ACC112 (cell line): ENCODE measurements at regions not wholly inside any gene's neighbourhood (a gene's known extent, or its start where the extent isn't known, plus 50 kb on each side); places are given as distances from the start of the nearest gene placed in this dataset.

Experiments
- H2AFZ ChIP-seq: fragments of 200-600 bp; sonication (generic); one replicate; pipeline ENCODE4 v1.6.0; 2017; ENCODE audit warnings: antibody characterized with exemption, low read length; ENCODE audit not compliant: unreplicated experiment
- H3K27ac ChIP-seq: fragments of 200-600 bp; sonication (generic); 2 replicates; pipeline ENCODE4 v1.5.1; 2014; ENCODE audit warnings: low read depth, mild to moderate bottlenecking, antibody characterized with exemption, low read length, moderate library complexity
- H3K27me3 ChIP-seq: fragments of 200-600 bp; sonication (generic); 2 replicates; pipeline ENCODE4 v1.6.1; 2014; ENCODE audit warnings: mild to moderate bottlenecking, antibody characterized with exemption, low read length, moderate library complexity, mixed read lengths; ENCODE audit not compliant: insufficient read depth
- H3K36me3 ChIP-seq: fragments of 200-600 bp; sonication (generic); 2 replicates; pipeline ENCODE4 v1.6.1; 2016; ENCODE audit warnings: mild to moderate bottlenecking, antibody characterized with exemption, low read length, moderate library complexity, mixed read lengths; ENCODE audit not compliant: insufficient read depth
- H3K4me1 ChIP-seq: fragments of 200-600 bp; sonication (generic); one replicate; pipeline ENCODE4 v1.6.1; 2016; ENCODE audit warnings: low read length, mixed read lengths; ENCODE audit not compliant: insufficient read depth, unreplicated experiment, control insufficient read depth
- H3K4me3 ChIP-seq: fragments of 200-600 bp; sonication (generic); 2 replicates; pipeline ENCODE4 v1.5.1; 2014; ENCODE audit warnings: mild to moderate bottlenecking, low read depth, low read length
- H3K79me2 ChIP-seq: fragments of 200-600 bp; sonication (generic); one replicate; pipeline ENCODE4 v1.6.0; 2016; ENCODE audit warnings: low read length; ENCODE audit not compliant: control insufficient read depth, unreplicated experiment, insufficient read depth

DNA sequence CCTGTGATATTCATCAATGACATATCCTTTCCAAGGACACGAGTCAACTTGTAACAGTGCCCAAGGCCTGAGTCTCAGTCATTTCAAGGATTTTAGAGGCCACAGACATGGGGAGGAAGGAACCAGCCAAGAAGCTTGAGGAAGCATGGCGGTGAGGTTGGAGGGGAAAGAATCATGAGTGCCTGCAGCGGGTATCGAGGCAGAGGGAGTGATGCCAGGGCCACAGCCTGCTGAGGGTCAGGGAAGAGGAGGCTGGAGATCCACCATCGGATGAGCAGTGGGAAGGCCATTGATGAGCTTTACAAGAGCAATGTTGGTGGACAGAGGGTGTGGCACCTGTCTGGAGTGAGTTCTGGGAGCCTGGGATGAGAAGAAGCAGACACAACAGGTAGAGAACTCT is 88.5 kb upstream of the IER5L start:
- Histone ChIP-seq H3K27me3 (no peaks in the 10 kb centered on the region), H3K4me3 (no peak overlapping the region), H3K36me3 (no peaks in the 10 kb centered on the region), H2AFZ (no peak overlapping the region), H3K4me1 (no peaks in the 10 kb centered on the region), H3K79me2 (no peaks in the 10 kb centered on the region), H3K27ac (no peak overlapping the region)

DNA sequence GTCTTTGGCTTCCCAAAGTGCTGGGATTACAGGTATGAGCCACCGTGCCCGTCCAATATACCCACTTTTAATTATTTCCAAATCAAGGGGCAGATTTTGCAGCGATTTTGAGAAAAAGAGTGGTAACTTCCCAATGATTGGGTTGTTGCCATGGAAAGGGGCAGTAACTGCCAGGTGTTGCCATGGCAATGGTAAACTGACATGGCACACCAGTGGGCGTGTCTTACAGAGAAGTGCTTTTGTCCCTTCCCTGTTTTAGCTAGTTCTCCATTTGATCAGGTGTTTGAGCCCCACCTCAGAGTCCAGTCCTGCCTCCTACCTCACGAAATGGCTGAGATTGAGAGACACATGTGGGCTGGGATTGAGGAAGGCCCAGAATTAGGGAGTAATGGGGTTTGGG is 86.3 kb upstream of the IER5L start:
- H3K79me2 ChIP-seq = no peaks in the 10 kb centered on the region
- no peaks in the 10 kb centered on the region for H3K4me1 ChIP-seq
- peaks cover 4% of the 10 kb centered on the region; the same call in 1 of the 2 replicates for H3K27me3 ChIP-seq

DNA sequence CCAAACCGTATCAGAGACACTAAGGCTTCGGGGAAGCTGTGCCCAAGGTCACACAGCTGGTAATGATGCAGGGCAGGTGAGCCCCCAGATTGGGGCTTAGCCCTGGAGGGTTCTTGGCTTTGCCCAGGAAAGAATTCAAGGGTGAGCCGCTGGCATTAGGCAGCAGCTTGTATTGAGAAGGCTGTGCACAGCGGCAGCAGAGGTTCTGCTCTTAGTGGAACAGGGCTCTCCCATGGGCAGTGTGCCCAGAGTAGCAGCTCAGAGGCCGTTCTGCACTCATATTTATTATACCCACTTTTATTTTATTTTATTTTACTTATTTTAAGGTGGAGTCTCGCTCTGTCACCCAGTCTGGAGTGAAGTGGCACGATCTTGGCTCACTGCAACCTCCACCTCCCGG is 85.8 kb upstream of the IER5L start:
- Histone ChIP-seq H3K79me2 (no peaks in the 10 kb centered on the region), H2AFZ (no peak overlapping the region), H3K27me3 (peaks cover 4% of the 10 kb centered on the region; the same call in 1 of the 2 replicates), H3K4me1 (no peaks in the 10 kb centered on the region), H3K4me3 (no peak overlapping the region), H3K27ac (no peak overlapping the region), H3K36me3 (no peaks in the 10 kb centered on the region)

More for the DNA sequence above, 86.3 kb upstream of the IER5L start:
- H3K4me3 ChIP-seq = no peak overlapping the region
- H3K27ac ChIP-seq = no peak overlapping the region
- H2AFZ ChIP-seq = no peak overlapping the region
- H3K36me3 ChIP-seq = no peaks in the 10 kb centered on the region

DNA sequence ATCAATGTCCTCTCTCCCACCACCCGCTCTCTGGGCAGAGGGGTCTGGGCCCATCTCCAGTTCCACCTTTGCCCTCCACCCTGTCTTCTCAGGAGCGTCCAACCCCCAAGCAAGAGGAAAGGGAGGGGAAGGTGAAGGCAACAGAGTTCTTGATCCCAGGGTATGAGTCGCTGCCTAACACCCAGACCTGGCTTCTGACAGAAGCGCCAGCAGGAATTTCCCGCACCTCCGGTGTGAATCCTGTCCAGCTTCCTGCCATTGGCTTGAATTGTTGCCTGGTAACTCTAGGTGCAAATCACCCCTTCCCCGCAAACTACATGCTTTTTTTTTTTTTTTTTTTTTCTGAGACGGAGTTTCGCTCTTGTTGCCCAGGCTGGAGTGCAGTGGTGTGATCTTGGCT is 84.2 kb upstream of the IER5L start:
- no peak overlapping the region for H3K27ac ChIP-seq
- no peaks in the 10 kb centered on the region for H3K36me3 ChIP-seq
- H3K4me1 ChIP-seq = no peaks in the 10 kb centered on the region
- H3K79me2 ChIP-seq = no peaks in the 10 kb centered on the region
- H3K27me3 ChIP-seq = peaks cover 4% of the 10 kb centered on the region; the same call in 1 of the 2 replicates
- H2AFZ ChIP-seq = no peak overlapping the region
- no peak overlapping the region for H3K4me3 ChIP-seq

DNA sequence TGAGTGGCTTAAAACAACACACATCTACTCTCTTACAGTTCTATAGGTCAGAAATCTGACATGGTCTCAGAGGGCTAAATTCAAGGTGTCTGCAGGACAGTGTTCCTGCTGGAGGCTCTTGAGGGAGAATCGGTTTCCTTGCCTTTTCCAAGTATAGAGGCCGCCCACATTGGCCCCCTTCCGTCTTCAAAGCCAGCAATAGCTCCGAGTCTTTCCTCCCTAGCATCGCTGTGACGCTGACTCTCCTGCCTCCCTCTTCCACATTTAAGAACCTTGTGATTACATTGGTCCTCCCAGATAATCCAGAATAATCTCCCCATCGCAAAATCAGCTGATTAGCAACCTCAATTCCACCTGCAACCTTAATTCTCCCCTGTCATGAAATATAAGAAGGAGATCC is 81.3 kb upstream of the IER5L start:
- no peak overlapping the region for H2AFZ ChIP-seq

DNA sequence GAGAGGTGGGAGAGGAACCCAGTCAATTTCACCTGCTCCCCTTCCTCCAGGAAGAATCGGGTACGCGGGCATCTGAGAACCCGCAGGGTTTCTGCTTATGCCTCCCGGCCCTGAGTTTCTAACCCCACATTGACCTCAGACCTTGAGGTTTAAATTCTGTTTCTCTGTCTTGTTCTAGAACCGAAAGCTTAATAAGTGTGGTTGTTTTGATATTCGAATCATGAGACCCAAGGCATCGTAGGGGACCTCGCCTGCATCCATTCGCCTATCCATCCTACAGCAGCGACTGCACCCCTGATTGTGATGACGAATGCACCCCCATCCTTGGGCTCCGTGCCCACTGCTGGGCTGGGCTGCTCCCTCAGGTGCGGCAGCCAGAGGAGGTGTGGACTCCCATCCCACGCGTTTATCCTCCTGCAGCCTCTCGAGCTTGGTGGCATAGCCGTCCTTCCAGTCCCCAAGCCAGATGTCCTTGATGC is 80.8 kb upstream of the IER5L start:
- Histone ChIP-seq H3K27ac (no peak overlapping the region), H3K79me2 (no peaks in the 10 kb centered on the region), H3K4me3 (peak overlapping the region; percentile 72), H3K36me3 (no peaks in the 10 kb centered on the region), H3K27me3 (peaks cover 10% of the 10 kb centered on the region), H2AFZ (peak overlapping the region; percentile 21), H3K4me1 (no peaks in the 10 kb centered on the region)

More for the DNA sequence above, 81.3 kb upstream of the IER5L start:
- Histone ChIP-seq H3K36me3 (no peaks in the 10 kb centered on the region), H3K79me2 (no peaks in the 10 kb centered on the region), H3K4me3 (peak overlapping the region; percentile 72; the same call in 1 of the 2 replicates), H3K27me3 (peaks cover 5% of the 10 kb centered on the region), H3K4me1 (no peaks in the 10 kb centered on the region), H3K27ac (no peak overlapping the region)

DNA sequence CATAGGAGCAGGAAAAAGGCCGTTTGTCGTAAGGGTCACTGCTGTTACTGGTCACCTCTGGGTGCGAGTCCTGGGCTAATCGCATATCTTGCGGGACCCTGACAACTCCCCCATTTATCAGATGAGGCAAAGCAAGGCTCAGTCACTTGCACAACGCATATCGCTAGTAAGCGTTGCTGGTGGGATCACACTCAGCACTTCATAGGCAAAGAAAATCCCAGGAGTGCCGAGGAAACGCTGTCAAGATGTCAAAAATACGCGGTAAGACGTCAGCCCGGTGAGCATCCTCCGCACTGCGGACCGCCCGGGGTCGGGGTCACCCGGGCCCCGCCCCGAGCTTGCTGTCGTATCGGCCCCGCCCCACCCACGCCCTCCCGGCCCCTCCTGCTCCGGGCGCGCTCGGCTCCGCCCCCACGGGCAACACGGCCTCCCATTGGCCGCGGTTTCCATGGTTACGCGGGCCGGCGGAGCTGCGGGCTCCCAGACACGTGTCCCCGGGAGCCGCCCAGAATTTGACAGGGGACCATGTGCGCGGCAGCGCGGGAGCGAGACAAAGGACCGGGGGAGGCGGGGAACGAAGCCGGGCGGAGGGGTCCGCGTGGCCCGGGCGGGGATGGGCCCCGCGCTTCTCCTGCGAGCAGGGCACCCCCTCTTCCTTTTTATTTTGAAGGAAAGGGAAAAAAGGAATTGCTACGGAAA is 80.2 kb upstream of the IER5L start:
- H2AFZ ChIP-seq = peak overlapping the region; percentile 21
- no peaks in the 10 kb centered on the region for H3K4me1 ChIP-seq
- no peaks in the 10 kb centered on the region for H3K79me2 ChIP-seq
- no peak overlapping the region for H3K27ac ChIP-seq
- no peaks in the 10 kb centered on the region for H3K36me3 ChIP-seq
- peak overlapping the region; percentile 72 for H3K4me3 ChIP-seq
- peaks cover 10% of the 10 kb centered on the region for H3K27me3 ChIP-seq

DNA sequence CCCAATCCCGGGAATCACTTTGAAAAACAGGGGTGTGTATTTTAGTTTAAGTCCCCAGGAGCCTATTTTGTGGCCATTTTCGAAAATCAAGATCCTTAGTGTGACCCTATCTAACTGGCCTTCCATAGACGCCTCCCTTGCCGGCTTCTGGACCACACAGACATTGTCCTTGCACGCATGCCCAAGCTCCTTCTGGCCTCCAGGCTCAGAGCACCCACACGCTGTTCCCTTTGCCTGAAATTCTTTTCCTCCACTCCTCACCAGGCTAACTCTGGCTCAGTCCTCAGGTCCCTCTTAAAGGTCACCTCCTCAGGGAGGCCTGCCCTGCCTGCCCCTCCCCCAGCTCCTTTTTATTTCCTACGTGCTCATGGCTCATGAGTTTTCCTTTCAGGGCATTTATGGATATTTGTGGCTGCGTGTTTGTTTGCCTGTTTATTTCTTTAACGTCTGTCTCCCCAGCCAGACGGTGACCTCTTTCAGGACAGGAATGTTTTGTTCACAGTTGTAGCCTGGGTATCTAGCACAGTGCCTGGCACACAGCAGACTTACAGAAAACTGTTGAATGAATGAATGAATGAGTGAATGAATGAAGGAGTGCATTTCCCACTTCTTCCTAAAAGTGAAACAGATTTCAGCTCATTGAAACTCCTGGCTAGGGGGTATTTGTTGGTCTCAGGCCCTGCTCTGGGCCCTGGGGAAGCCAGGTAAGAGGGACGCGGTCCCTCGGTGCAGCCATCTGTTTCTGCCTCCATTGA is 79.1 kb upstream of the IER5L start:
- Histone ChIP-seq H3K4me3 (no peak overlapping the region), H3K27ac (no peak overlapping the region), H3K79me2 (no peaks in the 10 kb centered on the region), H3K27me3 (peaks cover 10% of the 10 kb centered on the region), H2AFZ (no peak overlapping the region), H3K36me3 (no peaks in the 10 kb centered on the region), H3K4me1 (no peaks in the 10 kb centered on the region)

DNA sequence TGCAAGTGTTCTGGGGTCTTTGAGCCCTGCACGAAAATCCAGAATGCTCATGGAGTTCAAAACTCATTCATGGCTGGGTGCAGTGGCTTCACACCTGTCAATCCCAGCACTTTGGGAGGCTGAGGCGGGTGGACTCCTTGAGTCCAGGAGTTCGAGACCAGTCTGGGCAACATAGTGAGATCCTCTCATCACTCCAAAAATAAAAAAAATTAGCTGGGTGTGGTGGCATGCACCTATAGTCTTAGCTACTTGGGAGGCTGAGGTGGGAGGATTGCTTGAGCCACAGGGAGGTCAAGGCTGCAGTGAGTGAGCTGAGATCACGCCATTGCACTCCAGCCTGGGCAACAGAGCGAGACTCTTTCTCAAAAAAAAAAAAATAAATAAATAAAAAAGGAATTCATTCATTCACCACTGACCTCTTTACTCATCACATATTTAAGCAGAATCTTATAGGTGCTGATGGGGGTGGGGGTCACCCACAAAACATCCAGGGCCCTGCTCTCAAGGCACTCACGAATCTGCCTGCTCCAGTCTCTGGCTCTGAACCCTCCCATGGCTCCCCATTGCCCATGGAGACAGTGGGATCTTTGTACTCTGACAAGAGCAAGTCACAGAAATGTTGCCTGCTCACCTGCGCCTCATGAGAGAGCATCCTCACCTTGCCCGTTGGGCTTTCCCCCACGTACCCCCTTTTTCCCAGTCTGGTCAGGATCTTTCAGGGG is 76.7 kb upstream of the IER5L start:
- Histone ChIP-seq H2AFZ (no peak overlapping the region), H3K79me2 (no peaks in the 10 kb centered on the region), H3K27ac (no peak overlapping the region), H3K4me1 (no peaks in the 10 kb centered on the region), H3K36me3 (no peaks in the 10 kb centered on the region), H3K27me3 (peaks cover 11% of the 10 kb centered on the region), H3K4me3 (no peak overlapping the region)

DNA sequence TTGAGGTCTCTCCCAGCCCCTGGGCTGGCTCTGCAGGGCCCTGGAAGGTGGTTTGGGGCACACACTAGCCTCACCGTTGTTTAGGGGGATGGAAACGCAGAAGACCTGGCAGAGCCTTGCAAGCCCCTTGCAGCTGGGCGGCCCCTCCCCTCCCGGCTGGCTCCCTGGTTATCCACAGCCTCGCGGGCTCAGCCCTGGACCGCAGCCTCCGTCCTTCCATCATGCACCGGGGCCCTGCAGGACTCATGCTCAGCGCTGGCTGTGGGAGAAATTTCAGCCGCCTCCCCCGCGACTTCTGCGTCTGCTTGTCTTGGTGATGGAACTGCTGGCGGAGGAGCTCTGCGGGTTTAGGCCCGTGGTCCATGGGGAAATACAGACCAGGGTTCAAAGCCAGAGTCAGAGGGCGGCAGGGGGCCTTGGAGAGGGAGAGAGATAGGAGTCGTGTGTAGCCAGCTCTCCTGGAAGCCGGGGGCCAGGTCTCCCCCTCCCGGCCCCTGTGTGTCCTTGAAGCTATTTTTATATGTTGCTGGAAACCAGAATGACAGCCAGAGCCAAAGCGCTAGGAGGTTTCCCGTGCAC is 75.8 kb upstream of the IER5L start:
- Histone ChIP-seq H3K4me3 (no peak overlapping the region), H3K27me3 (peaks cover 13% of the 10 kb centered on the region), H2AFZ (no peak overlapping the region), H3K79me2 (no peaks in the 10 kb centered on the region), H3K4me1 (no peaks in the 10 kb centered on the region), H3K27ac (no peak overlapping the region), H3K36me3 (no peaks in the 10 kb centered on the region)
